Smooth muscle cell (in vitro differentiated cells): ENCODE measurements at regions not wholly inside any gene's neighbourhood (a gene's known extent, or its start where the extent isn't known, plus 50 kb on each side); places are given as distances from the start of the nearest gene placed in this dataset.

Experiments
- DNase-seq: peaks from one replicate; lab custom pipeline; 2025; ENCODE audit not compliant: unreplicated experiment; lab: John Stamatoyannopoulos, UW
- H2AFZ ChIP-seq: fragments of 200-600 bp; sonication (generic); 2 replicates; pipeline ENCODE4 v1.6.0; 2016; ENCODE audit warnings: antibody characterized with exemption, low read depth, mild to moderate bottlenecking
- H3F3A ChIP-seq: fragments of 200-600 bp; sonication (generic); 2 replicates; pipeline ENCODE4 v1.6.0; 2017; ENCODE audit warnings: antibody characterized with exemption, low read depth
- H3K27ac ChIP-seq: fragments of 200-600 bp; sonication (generic); 2 replicates; pipeline ENCODE4 v1.5.1; 2016; ENCODE audit warnings: low read depth, mild to moderate bottlenecking
- H3K27me3 ChIP-seq: fragments of 200-600 bp; sonication (generic); 2 replicates; pipeline ENCODE4 v1.6.1; 2016; ENCODE audit warnings: low read depth, mild to moderate bottlenecking
- H3K36me3 ChIP-seq: fragments of 200-600 bp; sonication (generic); 2 replicates; pipeline ENCODE4 v1.5.1; 2016; ENCODE audit warnings: low read depth
- H3K4me1 ChIP-seq: fragments of 200-600 bp; sonication (generic); 2 replicates; pipeline ENCODE4 v1.5.1; 2016; ENCODE audit warnings: low read depth
- H3K4me2 ChIP-seq: fragments of 200-600 bp; sonication (generic); 2 replicates; pipeline ENCODE4 v1.6.0; 2016; ENCODE audit warnings: mild to moderate bottlenecking
- H3K4me3 ChIP-seq: fragments of 200-600 bp; sonication (generic); 2 replicates; pipeline ENCODE4 v1.5.1; 2016; ENCODE audit warnings: mild to moderate bottlenecking
- H3K79me2 ChIP-seq: fragments of 200-600 bp; sonication (generic); 2 replicates; pipeline ENCODE4 v1.6.0; 2016; ENCODE audit warnings: low read depth, mild to moderate bottlenecking
- H3K9ac ChIP-seq: fragments of 200-600 bp; sonication (generic); 2 replicates; pipeline ENCODE4 v1.6.0; 2016; ENCODE audit warnings: low read depth
- H3K9me3 ChIP-seq: fragments of 200-600 bp; sonication (generic); replicated peaks from 2 replicates; pipeline ENCODE4 v1.5.1; 2016; ENCODE audit warnings: low read depth
- H4K20me1 ChIP-seq: fragments of 200-600 bp; sonication (generic); 2 replicates; pipeline ENCODE4 v1.6.0; 2016; ENCODE audit warnings: low read depth
- CTCF ChIP-seq: fragments of 200-600 bp; sonication (generic); IDR thresholded peaks from 2 replicates; pipeline ENCODE4 v1.5.1; 2017; ENCODE audit warnings: borderline replicate concordance, mild to moderate bottlenecking, antibody characterized with exemption; ENCODE audit not compliant: insufficient read depth, poor library complexity, severe bottlenecking
- WGBS: methylation state at CpG from one replicate; pipeline ENCODE4 v1.1.7; 2016; ENCODE audit warnings: low lambda C conversion rate; 5-methylcytosine and 5-hydroxymethylcytosine counted together

- no peaks in the 10 kb centered on the region for H3F3A ChIP-seq
- no peaks in the 10 kb centered on the region for H3K4me1 ChIP-seq
- DNase-seq: no peak
- H3K27ac ChIP-seq: no peak overlapping the region
- no peak overlapping the region for H2AFZ ChIP-seq
- no peaks in the 10 kb centered on the region for H3K36me3 ChIP-seq
- no peaks in the 10 kb centered on the region for H4K20me1 ChIP-seq
- H3K4me2 ChIP-seq: no peak overlapping the region
- no peak overlapping the region for H3K9ac ChIP-seq
- no peaks in the 10 kb centered on the region for H3K9me3 ChIP-seq
- H3K4me3 ChIP-seq: no peak overlapping the region
- no peaks in the 10 kb centered on the region for H3K27me3 ChIP-seq
- TF ChIP-seq CTCF: no peak
- no peaks in the 10 kb centered on the region for H3K79me2 ChIP-seq
- 67% methylated on average over 2 of the region's 2 CpGs for WGBS
Measured at GRCh38 chr5:88952344-88952743, 69.4 kb upstream of the MEF2C start.

DNA sequence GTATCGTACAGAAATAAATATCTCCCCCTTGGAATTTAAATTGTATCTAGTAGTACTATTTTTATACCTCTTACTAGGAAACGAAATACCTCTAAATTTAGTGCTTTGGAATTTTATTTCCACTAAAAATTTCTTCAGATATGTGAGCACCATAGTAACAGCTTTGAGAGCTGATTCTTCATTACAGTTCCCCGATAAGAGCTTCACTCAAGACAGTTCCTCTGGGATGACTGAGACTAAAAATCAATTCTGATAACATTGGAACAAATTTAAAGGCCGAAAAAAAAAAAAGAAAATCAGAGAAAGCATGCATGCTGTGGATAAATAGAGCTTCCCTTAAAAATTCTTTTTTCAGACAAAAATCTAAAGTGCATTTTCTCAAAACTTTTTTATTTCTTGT is 68.5 kb upstream of the MEF2C start:
- WGBS: 93% methylated on average over 4 of the region's 4 CpGs
- Histone ChIP-seq H3K27me3 (no peaks in the 10 kb centered on the region), H3K36me3 (no peaks in the 10 kb centered on the region), H3K79me2 (no peaks in the 10 kb centered on the region), H3K4me2 (no peak overlapping the region), H3K4me3 (no peak overlapping the region), H3K4me1 (no peaks in the 10 kb centered on the region), H3K27ac (no peak overlapping the region), H3K9me3 (no peaks in the 10 kb centered on the region), H3K9ac (no peak overlapping the region), H3F3A (no peaks in the 10 kb centered on the region), H4K20me1 (no peaks in the 10 kb centered on the region), H2AFZ (no peak overlapping the region)
- no peak for TF ChIP-seq CTCF
- DNase-seq: no peak

- no peak overlapping the region for H3K27ac ChIP-seq
- H3K9me3 ChIP-seq: no peaks in the 10 kb centered on the region
- no peaks in the 10 kb centered on the region for H3K27me3 ChIP-seq
- H3K36me3 ChIP-seq: no peaks in the 10 kb centered on the region
- no peaks in the 10 kb centered on the region for H3F3A ChIP-seq
- no peak overlapping the region for H3K9ac ChIP-seq
- TF ChIP-seq CTCF: no peak
- no peak overlapping the region for H3K4me3 ChIP-seq
- H2AFZ ChIP-seq: no peak overlapping the region
- DNase-seq: no peak
- WGBS: 73% methylated on average over 2 of the region's 2 CpGs
- H3K79me2 ChIP-seq: no peaks in the 10 kb centered on the region
- H3K4me1 ChIP-seq: no peaks in the 10 kb centered on the region
- no peak overlapping the region for H3K4me2 ChIP-seq
- no peaks in the 10 kb centered on the region for H4K20me1 ChIP-seq
Measured at GRCh38 chr5:88948746-88949600, 66.0 kb upstream of the MEF2C start.
